Progenitor cell of endocrine pancreas (in vitro differentiated cells): ENCODE measurements at regions not wholly inside any gene's neighbourhood (a gene's known extent, or its start where the extent isn't known, plus 50 kb on each side); places are given as distances from the start of the nearest gene placed in this dataset.

Experiments
- DNase-seq: peaks from one replicate; pipeline ENCODE4 v3.0.0; 2021; ENCODE audit warnings: low spot score; ENCODE audit not compliant: unreplicated experiment
- H3K27ac Mint-ChIP-seq: 2 replicates; pipeline ENCODE4 v1.8.0; 2021; ENCODE audit warnings: mild to moderate bottlenecking, moderate library complexity, mixed read lengths
- H3K27me3 Mint-ChIP-seq: 2 replicates; pipeline ENCODE4 v1.8.0; 2021; ENCODE audit warnings: mixed read lengths
- H3K36me3 Mint-ChIP-seq: 2 replicates; pipeline ENCODE4 v1.8.0; 2022; ENCODE audit warnings: mixed read lengths; ENCODE audit not compliant: insufficient read depth
- H3K4me1 Mint-ChIP-seq: 2 replicates; pipeline ENCODE4 v1.8.0; 2021; ENCODE audit warnings: low read depth, mixed read lengths
- H3K4me3 Mint-ChIP-seq: 2 replicates; pipeline ENCODE4 v1.8.0; 2021; ENCODE audit warnings: low read depth, mild to moderate bottlenecking, moderate library complexity, mixed read lengths
- H3K9me3 Mint-ChIP-seq: 2 replicates; pipeline ENCODE4 v1.8.0; 2021; ENCODE audit warnings: low read depth, mixed read lengths
- CTCF ChIP-seq: fragments of 200-600 bp; sonication (generic); IDR thresholded peaks from one replicate; pipeline ENCODE4 v1.5.0; 2021; ENCODE audit warnings: antibody characterized with exemption, mild to moderate bottlenecking; ENCODE audit not compliant: unreplicated experiment

DNA sequence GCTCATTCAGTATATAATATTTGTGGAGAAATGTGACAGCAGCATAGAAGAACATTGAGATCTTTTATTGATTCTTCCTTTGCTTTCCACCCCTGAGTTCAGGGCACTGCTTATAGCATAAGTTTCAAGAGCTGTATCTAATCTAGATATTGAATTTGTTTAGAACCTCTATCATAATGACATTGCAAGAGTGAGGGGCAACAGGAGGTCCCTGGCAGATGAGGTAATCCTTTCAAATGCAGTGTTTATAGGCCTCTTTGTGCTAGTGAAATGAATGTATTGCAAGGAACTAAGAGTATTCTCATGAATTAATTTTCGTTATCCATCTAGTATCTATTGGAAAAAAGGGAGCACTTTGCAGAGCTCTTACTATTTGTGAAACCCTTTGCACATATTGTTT, 167.2 kb upstream of the FERD3L start:
- no peaks in the 10 kb centered on the region for H3K36me3 Mint-ChIP-seq
- H3K27ac Mint-ChIP-seq = no peak overlapping the region

GRCh38 chr7:19307554-19307953, 162.3 kb upstream of the FERD3L start:
- no peak for TF ChIP-seq CTCF
- no peaks in the 10 kb centered on the region for H3K27me3 Mint-ChIP-seq
- H3K27ac Mint-ChIP-seq = no peak overlapping the region
- no peaks in the 10 kb centered on the region for H3K9me3 Mint-ChIP-seq
- H3K4me1 Mint-ChIP-seq = peaks cover 1% of the 10 kb centered on the region
- DNase-seq = no peak
- no peaks in the 10 kb centered on the region for H3K36me3 Mint-ChIP-seq
- no peak overlapping the region for H3K4me3 Mint-ChIP-seq

More for the DNA sequence above, 167.2 kb upstream of the FERD3L start:
- TF ChIP-seq CTCF = no peak
- Mint-ChIP-seq H3K4me3 (no peak overlapping the region), H3K9me3 (no peaks in the 10 kb centered on the region), H3K4me1 (peaks cover 1% of the 10 kb centered on the region), H3K27me3 (no peaks in the 10 kb centered on the region)
- no peak for DNase-seq

DNA sequence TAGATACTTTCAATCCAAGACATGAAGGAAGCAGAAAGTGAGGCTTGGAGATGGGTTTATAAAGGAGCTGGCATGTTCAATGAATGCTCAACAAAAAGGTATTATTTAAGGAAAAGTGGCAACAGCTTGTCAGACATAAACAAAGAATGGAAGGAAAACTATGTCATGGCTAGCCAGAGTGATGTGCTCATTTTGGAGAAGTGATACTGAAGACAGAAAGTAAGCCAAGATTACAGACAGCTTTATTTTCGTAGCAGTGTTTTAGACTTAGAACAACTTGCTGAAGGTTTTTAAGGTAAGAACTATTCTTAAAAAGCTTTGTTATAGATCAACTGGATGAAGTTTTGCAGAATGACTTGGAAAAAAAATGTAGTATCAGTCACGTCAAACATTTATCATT, 160.5 kb upstream of the FERD3L start:
- H3K27ac Mint-ChIP-seq = no peak overlapping the region
- no peaks in the 10 kb centered on the region for H3K36me3 Mint-ChIP-seq
- DNase-seq = no peak
- H3K9me3 Mint-ChIP-seq = no peaks in the 10 kb centered on the region
- TF ChIP-seq CTCF = no peak
- H3K4me1 Mint-ChIP-seq = peaks cover 2% of the 10 kb centered on the region
- no peaks in the 10 kb centered on the region for H3K27me3 Mint-ChIP-seq
- no peak overlapping the region for H3K4me3 Mint-ChIP-seq

DNA sequence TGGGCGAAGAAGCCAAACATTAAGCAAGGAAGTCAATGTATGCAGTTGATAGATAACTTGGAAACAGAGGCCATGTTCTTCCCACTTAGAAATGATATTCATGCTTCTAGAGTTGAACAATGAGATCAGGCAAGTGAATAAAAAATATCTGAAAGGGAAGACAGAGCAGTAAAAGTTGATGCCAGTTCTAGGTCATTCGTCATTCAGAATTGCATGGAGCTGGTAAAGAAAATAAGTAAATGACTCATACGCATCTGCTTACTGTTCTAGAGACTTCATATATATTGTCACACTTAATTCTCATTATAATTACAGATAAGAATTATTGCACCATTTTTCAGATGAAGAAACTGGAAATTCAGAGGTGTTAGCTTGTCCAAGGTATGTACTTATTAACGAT, 158.9 kb upstream of the FERD3L start:
- Mint-ChIP-seq H3K4me3 (no peak overlapping the region), H3K4me1 (peaks cover 8% of the 10 kb centered on the region), H3K27ac (no peak overlapping the region), H3K36me3 (no peaks in the 10 kb centered on the region), H3K27me3 (no peaks in the 10 kb centered on the region), H3K9me3 (no peaks in the 10 kb centered on the region)
- TF ChIP-seq CTCF = no peak
- no peak for DNase-seq

- no peak for DNase-seq
- Mint-ChIP-seq H3K27ac (no peak overlapping the region), H3K9me3 (no peaks in the 10 kb centered on the region), H3K36me3 (no peaks in the 10 kb centered on the region), H3K4me3 (no peak overlapping the region), H3K27me3 (no peaks in the 10 kb centered on the region), H3K4me1 (peaks cover 8% of the 10 kb centered on the region)
- TF ChIP-seq CTCF = no peak
Observed at GRCh38 chr7:19302731-19303130, 157.5 kb upstream of the FERD3L start.
